MV-4-11 (cell line): ENCODE measurements at regions not wholly inside any gene's neighbourhood (a gene's known extent, or its start where the extent isn't known, plus 50 kb on each side); places are given as distances from the start of the nearest gene placed in this dataset.
A peak's percentile ranks its signal among the peaks of the same experiment; 100 is the strongest.

Source experiments
- DNase-seq: peaks from one replicate; lab custom pipeline; 2025; lab: John Stamatoyannopoulos, UW

- no peak for DNase-seq
Measured at GRCh38 chr4:36719425-36719824, 438.0 kb downstream of the DTHD1 start.

GRCh38 chr4:36722986-36723385 lies 441.6 kb downstream of the DTHD1 start:
- DNase-seq = no peak

DNA sequence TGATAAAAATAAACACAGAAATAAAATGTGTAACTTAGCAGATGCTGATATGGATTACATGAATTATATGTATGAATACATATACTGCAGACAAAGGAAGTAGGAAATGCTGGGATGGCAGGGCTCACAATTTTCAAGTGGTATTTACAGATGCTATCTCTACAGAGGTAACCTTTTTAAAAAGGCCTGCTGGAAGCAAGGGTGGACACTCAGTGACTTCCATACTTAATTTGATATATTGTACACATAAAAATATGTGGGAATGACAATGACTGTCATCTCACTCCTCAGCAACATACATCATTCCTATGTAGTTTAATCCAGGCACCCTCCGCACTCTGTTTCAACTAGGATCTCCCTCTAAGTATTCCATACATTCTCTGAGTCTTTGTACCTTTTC lies 452.9 kb downstream of the DTHD1 start:
- no peak for DNase-seq

DNA sequence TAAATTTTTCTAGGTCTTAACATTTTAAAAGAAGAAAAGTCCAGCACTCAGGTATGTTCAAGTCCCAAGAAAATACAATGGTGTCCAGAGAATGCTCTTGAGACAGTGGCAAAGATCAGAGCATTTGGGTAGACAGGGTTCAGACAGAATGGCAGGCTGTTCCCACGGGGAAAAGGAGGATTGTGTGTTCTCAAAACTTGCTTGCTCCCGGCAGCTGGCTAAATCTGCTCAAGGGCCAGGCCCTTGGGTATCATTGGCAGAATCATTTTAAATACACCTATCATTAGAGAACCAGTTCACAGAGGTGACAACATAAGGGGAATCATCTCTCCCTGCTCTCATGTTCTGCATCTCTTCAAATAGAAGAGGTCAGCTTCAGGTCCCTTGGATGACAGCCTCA lies 456.3 kb downstream of the DTHD1 start:
- DNase-seq = no peak

GRCh38 chr4:36740796-36741310 lies 459.4 kb downstream of the DTHD1 start:
- no peak for DNase-seq

GRCh38 chr4:36747277-36748129 lies 466.1 kb downstream of the DTHD1 start:
- DNase-seq = no peak

GRCh38 chr4:36753048-36753447 lies 471.6 kb downstream of the DTHD1 start:
- peak; percentile 5 for DNase-seq

DNA sequence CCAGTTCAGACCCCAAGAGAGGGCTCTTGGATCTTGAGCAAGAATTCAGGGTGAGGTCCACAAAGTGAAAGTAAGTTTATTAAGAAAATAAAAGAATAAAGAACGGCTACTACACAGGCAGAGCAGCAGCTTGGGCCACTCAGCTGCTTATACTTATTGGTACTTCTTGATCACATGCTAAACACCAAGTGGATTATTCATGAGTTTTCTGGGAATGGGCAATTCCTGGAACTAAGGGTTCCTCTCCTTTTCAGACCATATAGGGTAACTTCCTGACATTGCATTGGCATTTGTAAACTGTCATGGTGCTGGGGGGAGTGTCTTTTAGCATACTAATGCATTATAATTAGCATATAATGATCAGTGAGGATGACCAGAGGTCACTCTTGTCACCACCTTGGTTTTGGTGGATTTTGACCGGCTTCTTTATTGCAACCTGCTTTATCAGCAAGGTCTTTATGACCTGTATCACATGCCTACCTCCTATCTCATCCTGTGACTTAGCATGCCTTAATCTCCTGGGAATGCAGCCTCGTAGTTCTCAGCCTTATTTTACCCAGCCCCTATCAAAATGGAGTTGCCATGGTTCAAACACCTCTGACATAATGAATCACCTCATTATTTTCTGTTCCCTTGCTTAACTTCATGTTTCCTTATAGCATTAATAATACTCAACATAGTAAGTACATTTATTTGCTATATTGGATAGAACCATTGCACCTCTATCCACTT lies 476.3 kb downstream of the DTHD1 start:
- no peak for DNase-seq

- DNase-seq = no peak
Measured at GRCh38 chr4:36758312-36759178, 477.1 kb downstream of the DTHD1 start.

- no peak for DNase-seq
Measured at GRCh38 chr4:36761607-36762006, 480.2 kb downstream of the DTHD1 start.

GRCh38 chr4:36763814-36764213 lies 480.7 kb upstream of the NWD2 start:
- DNase-seq = no peak

- DNase-seq = no peak
Measured at GRCh38 chr4:36767596-36767995, 476.9 kb upstream of the NWD2 start.

GRCh38 chr4:36771411-36772153 lies 473.0 kb upstream of the NWD2 start:
- DNase-seq = no peak

GRCh38 chr4:36772154-36772516 lies 472.4 kb upstream of the NWD2 start:
- DNase-seq = no peak

- DNase-seq = peak; percentile 67
Measured at GRCh38 chr4:36773467-36773866, 471.1 kb upstream of the NWD2 start.

- DNase-seq = no peak
Measured at GRCh38 chr4:36775544-36775943, 469.0 kb upstream of the NWD2 start.

DNA sequence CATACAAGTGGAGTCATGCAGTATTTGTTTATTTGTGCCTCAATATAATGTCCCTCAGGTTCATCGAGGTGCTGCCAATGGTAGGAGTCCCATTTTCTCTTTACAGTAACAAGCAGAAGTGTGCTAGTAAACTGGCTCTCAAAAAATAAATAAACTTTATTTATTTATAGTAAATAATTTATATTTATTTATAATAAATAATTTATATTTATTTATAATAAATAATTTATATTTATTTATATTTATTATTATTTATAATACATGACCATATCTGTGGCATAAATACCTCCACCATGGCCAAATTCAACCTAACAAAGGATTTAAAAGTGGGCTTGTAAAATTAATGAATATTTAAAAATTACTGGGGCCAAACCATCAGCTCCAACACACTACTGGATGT lies 464.9 kb upstream of the NWD2 start:
- no peak for DNase-seq

- no peak for DNase-seq
Measured at GRCh38 chr4:36785973-36786372, 458.6 kb upstream of the NWD2 start.

DNA sequence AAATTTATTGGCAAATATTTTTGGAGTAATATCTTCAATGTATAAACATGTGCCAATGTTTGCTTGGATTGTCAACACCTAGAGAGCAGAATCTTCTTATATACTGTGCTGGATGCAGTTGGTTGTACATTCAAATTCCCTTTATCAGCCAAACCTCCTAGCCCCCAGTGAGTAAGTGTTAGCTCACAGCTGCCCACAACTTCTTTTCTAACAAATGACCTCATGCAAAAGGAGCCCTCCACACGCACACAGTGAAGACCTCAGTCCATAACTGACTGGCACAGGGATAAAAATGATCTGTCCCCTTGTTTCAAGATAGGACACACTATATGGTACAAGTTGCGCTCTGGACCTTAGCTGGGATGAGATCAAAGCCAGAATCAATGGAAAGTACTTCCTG lies 458.0 kb upstream of the NWD2 start:
- DNase-seq = no peak

DNA sequence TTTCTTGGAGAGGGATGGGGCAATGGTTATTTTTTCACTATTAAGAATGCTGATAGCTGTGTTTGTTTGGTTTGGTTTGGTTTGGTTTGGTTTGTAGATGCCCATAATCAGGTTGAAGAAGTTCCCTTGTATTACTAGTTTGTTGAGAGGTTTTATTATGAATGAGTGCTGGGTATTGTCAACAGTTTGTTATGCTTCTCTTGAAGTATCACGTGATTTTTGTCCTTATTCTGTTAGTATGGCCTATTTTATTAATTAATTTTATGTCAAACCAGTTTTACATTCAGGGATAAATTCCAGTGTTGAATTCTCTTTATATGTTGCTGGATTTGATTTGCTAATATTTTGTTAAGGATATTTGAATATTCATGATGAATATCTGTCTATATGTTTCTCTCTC lies 449.8 kb upstream of the NWD2 start:
- DNase-seq = no peak

- DNase-seq = no peak
Measured at GRCh38 chr4:36812149-36812548, 432.4 kb upstream of the NWD2 start.

DNA sequence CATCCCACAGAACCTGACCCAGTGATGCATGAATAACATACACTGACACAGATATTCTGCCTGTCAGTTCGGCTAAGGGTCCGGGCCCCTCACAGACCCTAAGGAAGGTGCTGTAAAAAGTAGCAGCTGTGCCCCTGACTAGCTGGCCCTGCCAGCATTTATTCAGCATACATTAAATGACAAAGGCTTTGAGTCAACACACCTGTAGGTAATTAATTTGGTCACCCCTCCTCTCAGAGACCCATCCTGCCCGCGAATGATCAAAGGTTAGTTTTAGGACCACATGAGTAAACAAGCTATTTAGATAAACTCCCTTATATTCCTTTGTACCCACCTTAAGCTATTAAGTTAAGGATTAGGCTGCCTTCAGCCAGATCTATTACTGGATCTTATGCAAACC lies 429.0 kb upstream of the NWD2 start:
- DNase-seq = no peak
